ENCODE measurements at regions not wholly inside any gene's neighbourhood (a gene's known extent, or its start where the extent isn't known, plus 50 kb on each side); places are given as distances from the start of the nearest gene placed in this dataset.

DNA sequence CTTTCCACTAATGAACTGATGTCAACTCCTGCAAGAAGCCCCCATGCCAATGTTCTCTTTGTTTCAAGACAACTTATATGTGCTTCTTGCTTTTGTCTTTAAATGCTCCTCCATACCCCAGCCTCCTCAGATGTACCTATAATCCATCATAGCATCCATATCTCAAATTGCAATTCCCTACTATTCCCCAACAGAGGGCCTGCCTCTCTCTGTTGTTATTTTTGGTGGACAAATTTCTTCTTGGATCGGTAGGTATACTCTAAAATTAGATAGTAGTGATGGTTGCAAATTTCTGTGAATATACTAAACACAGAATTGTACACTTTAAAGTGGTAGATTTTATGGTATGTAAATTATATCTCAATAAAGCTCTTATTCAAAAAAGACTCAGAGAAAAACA, 820.1 kb downstream of the METTL4 start:
- TF ChIP-seq, protein P1, sequence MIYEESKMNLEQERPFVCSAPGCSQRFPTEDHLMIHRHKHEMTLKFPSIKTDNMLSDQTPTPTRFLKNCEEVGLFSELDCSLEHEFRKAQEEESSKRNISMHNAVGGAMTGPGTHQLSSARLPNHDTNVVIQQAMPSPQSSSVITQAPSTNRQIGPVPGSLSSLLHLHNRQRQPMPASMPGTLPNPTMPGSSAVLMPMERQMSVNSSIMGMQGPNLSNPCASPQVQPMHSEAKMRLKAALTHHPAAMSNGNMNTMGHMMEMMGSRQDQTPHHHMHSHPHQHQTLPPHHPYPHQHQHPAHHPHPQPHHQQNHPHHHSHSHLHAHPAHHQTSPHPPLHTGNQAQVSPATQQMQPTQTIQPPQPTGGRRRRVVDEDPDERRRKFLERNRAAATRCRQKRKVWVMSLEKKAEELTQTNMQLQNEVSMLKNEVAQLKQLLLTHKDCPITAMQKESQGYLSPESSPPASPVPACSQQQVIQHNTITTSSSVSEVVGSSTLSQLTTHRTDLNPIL (CRISPR knock-in tag; IDR thresholded peaks at IDR 0.05; ENCODE audit: low read depth), result no peak
- TF ChIP-seq ZNF565 (CRISPR knock-in tag; conservative IDR thresholded peaks at IDR 0.05; ENCODE audit: low read depth) (no peak), ZNF70 (CRISPR knock-in tag; IDR thresholded peaks at IDR 0.05) (no peak), SNAI2 (CRISPR knock-in tag; IDR thresholded peaks at IDR 0.05) (no peak), GLIS3 (CRISPR knock-in tag; IDR thresholded peaks at IDR 0.05) (no peak), ZFP3 (CRISPR knock-in tag; IDR thresholded peaks at IDR 0.05) (no peak), RARB (CRISPR knock-in tag; IDR thresholded peaks at IDR 0.05) (no peak)
- TF ChIP-seq, protein P2, sequence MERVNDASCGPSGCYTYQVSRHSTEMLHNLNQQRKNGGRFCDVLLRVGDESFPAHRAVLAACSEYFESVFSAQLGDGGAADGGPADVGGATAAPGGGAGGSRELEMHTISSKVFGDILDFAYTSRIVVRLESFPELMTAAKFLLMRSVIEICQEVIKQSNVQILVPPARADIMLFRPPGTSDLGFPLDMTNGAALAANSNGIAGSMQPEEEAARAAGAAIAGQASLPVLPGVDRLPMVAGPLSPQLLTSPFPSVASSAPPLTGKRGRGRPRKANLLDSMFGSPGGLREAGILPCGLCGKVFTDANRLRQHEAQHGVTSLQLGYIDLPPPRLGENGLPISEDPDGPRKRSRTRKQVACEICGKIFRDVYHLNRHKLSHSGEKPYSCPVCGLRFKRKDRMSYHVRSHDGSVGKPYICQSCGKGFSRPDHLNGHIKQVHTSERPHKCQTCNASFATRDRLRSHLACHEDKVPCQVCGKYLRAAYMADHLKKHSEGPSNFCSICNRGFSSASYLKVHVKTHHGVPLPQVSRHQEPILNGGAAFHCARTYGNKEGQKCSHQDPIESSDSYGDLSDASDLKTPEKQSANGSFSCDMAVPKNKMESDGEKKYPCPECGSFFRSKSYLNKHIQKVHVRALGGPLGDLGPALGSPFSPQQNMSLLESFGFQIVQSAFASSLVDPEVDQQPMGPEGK (CRISPR knock-in tag; IDR thresholded peaks at IDR 0.05; ENCODE audit: borderline replicate concordance), result no peak
- TF ChIP-seq, protein P3, sequence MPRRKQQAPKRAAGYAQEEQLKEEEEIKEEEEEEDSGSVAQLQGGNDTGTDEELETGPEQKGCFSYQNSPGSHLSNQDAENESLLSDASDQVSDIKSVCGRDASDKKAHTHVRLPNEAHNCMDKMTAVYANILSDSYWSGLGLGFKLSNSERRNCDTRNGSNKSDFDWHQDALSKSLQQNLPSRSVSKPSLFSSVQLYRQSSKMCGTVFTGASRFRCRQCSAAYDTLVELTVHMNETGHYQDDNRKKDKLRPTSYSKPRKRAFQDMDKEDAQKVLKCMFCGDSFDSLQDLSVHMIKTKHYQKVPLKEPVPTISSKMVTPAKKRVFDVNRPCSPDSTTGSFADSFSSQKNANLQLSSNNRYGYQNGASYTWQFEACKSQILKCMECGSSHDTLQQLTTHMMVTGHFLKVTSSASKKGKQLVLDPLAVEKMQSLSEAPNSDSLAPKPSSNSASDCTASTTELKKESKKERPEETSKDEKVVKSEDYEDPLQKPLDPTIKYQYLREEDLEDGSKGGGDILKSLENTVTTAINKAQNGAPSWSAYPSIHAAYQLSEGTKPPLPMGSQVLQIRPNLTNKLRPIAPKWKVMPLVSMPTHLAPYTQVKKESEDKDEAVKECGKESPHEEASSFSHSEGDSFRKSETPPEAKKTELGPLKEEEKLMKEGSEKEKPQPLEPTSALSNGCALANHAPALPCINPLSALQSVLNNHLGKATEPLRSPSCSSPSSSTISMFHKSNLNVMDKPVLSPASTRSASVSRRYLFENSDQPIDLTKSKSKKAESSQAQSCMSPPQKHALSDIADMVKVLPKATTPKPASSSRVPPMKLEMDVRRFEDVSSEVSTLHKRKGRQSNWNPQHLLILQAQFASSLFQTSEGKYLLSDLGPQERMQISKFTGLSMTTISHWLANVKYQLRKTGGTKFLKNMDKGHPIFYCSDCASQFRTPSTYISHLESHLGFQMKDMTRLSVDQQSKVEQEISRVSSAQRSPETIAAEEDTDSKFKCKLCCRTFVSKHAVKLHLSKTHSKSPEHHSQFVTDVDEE (CRISPR knock-in tag; IDR thresholded peaks at IDR 0.05), result no peak

Data from SK-N-SH treated with all-trans-retinoic acid at 6 μM for 48 hours (cell line).